ENCODE measurements at regions not wholly inside any gene's neighbourhood (a gene's known extent, or its start where the extent isn't known, plus 50 kb on each side); places are given as distances from the start of the nearest gene placed in this dataset.

- no peak for DNase-seq (ENCODE audit: low read depth)
- TF ChIP-seq CTCF (IDR thresholded peaks at IDR 0.05; ENCODE audit: low read length, missing control alignments) = no peak
- no peak overlapping the region for H3K4me3 ChIP-seq (replicated peaks; ENCODE audit: low read depth, low read length)
Observed at GRCh38 chr6:133637436-133637835, 251.5 kb upstream of the TCF21 start.

- no peak for DNase-seq (ENCODE audit: low read depth)
- no peak for TF ChIP-seq CTCF (IDR thresholded peaks at IDR 0.05; ENCODE audit: low read length, missing control alignments)
- no peak overlapping the region for H3K4me3 ChIP-seq (replicated peaks; ENCODE audit: low read depth, low read length)
Observed at GRCh38 chr6:133637874-133638273, 251.0 kb upstream of the TCF21 start.

DNA sequence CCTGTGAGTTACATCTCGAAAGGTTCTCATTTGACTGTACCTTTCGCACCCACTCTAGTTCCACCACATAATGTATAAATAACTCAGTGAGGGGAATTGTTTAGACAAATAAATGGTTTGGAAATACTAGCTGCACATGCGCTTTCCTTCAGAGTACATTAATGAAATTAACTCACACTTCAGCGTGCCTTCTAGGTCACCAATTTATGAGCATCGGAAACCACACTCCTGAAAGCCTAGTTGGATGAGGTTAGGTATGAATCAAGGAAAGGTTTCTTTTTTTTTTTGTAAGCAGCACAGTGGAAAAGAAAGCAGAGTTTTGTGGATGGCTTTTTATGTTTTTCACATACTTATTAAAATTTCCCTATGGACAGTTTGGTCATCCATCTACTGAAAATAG, 247.8 kb upstream of the TCF21 start:
- H3K4me3 ChIP-seq (replicated peaks; ENCODE audit: low read depth, low read length) = no peak overlapping the region
- no peak for TF ChIP-seq CTCF (IDR thresholded peaks at IDR 0.05; ENCODE audit: low read length, missing control alignments)
- no peak for DNase-seq (ENCODE audit: low read depth)

GRCh38 chr6:133644548-133644891, 244.4 kb upstream of the TCF21 start:
- DNase-seq (ENCODE audit: low read depth) = no peak
- H3K4me3 ChIP-seq (replicated peaks; ENCODE audit: low read depth, low read length) = no peak overlapping the region
- no peak for TF ChIP-seq CTCF (IDR thresholded peaks at IDR 0.05; ENCODE audit: low read length, missing control alignments)

DNA sequence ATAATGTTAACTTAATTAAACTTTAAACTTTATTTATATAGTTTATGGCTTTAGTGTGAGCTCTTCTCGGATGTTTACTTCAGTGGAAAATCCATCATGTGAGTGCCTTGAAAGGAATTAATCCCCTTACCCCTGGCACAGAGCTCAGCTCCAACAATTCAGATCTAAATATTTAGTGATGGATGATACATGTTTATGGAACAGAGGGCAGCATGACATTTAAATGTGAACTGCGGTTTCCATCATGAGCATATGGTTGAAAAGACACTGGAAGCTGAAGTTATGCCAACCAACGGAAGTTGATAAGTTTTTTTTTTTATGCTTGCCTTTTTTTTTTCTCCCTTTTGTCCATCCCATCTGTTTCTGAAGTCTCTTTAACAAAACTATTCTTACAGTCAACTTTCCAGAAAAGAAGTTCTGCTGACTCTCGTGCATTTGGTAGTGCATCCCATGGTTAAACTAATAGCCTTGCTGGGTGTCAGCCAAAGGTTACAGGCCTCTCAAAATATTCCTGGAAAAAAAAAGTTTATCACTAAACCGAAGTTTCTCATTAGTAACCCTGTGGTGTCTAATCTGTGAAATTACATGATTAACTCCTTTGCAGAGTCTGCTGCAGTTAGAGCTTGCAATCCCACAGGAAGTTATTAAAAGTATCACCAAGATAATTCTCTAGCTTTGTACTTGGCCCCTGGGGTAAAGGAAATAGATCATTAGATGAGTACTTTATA, 243.9 kb upstream of the TCF21 start:
- no peak overlapping the region for H3K4me3 ChIP-seq (replicated peaks; ENCODE audit: low read depth, low read length)
- DNase-seq (ENCODE audit: low read depth) = peak; percentile 39
- TF ChIP-seq CTCF (IDR thresholded peaks at IDR 0.05; ENCODE audit: low read length, missing control alignments) = no peak

DNA sequence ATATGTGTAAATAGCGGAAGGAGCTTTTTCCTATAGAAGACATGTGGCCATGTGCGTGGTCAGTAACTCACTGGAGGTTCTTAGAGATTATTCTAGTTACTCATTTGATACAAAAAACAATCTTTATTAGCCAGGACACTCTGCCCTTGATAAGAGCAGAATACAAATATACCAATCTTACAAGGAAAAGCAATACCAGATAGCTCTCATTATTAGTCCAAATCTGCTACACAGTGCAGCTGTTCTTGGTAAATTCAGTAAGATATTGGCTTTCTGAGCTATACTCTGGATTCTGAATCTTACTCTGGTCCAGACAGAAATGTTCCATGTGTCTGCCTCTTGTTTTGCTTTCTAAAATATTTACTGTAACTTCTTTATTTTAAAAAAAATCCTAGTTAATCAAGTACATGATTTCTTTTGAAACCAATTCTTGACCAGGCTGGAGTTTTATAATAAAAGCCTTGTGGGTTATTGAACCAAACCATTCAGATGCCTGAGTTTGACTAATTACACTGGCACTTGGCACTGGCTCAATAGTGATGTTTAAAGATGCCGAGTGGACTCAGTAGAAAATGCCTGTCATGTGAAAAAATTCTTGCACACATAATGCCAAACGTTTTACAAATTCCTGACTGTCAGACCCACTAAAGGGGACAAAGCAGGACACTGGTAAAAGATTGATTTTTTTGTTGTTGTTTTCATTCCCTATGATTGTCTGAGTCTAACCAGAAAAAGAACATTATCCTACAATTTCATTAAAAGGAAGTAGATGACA, 242.8 kb upstream of the TCF21 start:
- DNase-seq (ENCODE audit: low read depth) = peak; percentile 71
- no peak for TF ChIP-seq CTCF (IDR thresholded peaks at IDR 0.05; ENCODE audit: low read length, missing control alignments)
- H3K4me3 ChIP-seq (replicated peaks; ENCODE audit: low read depth, low read length) = no peak overlapping the region

Data from fibroblast of pulmonary artery (primary cell).